Stimulated activated naive CD8-positive, alpha-beta T cell treated with anti-CD3 and anti-CD28 coated beads, Interleukin-15, Interleukin-2, amounts not matched to agents 100 ng/mL and 50 ng/mL, for 24 hours (primary cell): ENCODE measurements at regions not wholly inside any gene's neighbourhood (a gene's known extent, or its start where the extent isn't known, plus 50 kb on each side); places are given as distances from the start of the nearest gene placed in this dataset.
"Not testable (repeated sequence)": the region's sequence is repeated elsewhere in the genome, so short reads cannot be mapped to it uniquely, and the experiment has no call there.

Source experiments
- H3K27ac Mint-ChIP-seq: one replicate; pipeline ENCODE4 v1.8.0; 2021; ENCODE audit warnings: mild to moderate bottlenecking, mixed read lengths
- H3K27me3 Mint-ChIP-seq: one replicate; pipeline ENCODE4 v1.8.0; 2021; ENCODE audit warnings: mixed read lengths
- H3K36me3 Mint-ChIP-seq: one replicate; pipeline ENCODE4 v1.8.0; 2021; ENCODE audit warnings: low read depth, mixed read lengths
- H3K4me1 Mint-ChIP-seq: one replicate; pipeline ENCODE4 v1.8.0; 2021; ENCODE audit warnings: low read depth, mixed read lengths
- H3K4me3 Mint-ChIP-seq: one replicate; pipeline ENCODE4 v1.8.0; 2021; ENCODE audit warnings: mild to moderate bottlenecking, mixed read lengths
- H3K9me3 Mint-ChIP-seq: one replicate; pipeline ENCODE4 v1.8.0; 2021; ENCODE audit warnings: mixed read lengths

DNA sequence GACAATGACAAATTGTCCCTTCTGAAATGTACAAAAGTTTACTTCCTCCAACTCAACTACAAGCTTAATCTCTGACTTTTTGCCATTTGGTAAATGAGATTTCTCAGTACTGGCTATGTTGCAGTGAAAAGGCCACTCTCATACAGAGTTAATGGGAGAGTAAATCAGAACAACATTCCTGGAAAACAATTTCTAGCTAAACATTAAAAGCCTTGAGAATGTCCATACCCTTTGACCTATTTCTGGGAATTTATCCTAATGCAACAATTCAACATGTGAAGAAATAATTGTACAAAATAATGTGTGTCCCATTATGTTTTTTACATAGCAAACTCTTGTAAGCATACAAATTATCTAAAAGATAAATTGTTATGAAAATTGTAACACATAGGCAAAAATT, 56.3 kb upstream of the SPEF2 start:
- H3K4me3 Mint-ChIP-seq = no peak overlapping the region
- peaks cover 5% of the 10 kb centered on the region for H3K36me3 Mint-ChIP-seq
- H3K4me1 Mint-ChIP-seq = no peaks in the 10 kb centered on the region
- H3K27ac Mint-ChIP-seq = no peak overlapping the region
- H3K27me3 Mint-ChIP-seq = no peaks in the 10 kb centered on the region
- H3K9me3 Mint-ChIP-seq = peaks cover 40% of the 10 kb centered on the region

DNA sequence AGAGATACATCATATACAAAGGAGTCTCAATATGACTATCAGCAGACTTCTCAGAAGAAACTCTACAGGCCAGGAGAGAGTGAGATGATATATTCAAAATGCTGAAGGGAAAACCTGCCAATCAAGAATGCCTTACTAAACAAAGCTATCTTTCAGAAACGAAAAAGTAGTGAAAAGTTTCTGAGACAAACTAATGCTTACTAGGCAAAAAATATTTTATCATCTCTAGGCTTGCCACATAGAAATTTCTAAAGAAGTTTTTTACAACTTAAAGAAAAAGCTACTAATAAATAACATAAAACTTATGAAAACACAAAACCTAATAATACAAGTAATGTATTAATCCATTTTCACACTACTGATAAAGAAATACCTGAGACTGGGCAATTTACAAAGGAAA, 59.9 kb upstream of the SPEF2 start:
- no peaks in the 10 kb centered on the region for H3K27me3 Mint-ChIP-seq
- peaks cover 26% of the 10 kb centered on the region for H3K9me3 Mint-ChIP-seq

DNA sequence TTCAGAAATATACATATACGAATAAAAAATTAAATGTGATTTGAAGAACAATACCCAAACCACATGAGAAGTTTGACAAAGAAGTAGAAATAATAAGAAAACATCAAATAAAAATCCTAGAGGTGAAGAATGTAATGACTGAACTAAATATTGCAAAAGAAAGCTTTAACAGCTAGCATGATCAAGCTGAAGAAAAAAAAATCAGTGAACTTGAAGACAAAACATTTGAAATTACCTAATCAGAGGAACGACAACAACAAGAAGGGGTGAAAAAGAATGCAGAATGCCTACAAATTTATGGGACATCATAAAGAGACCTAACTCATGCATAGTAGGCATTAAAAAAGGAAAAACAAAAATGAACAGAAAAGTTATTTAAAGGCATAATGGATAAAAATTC, 60.5 kb upstream of the SPEF2 start:
- Mint-ChIP-seq H3K4me1 (no peaks in the 10 kb centered on the region), H3K36me3 (peaks cover 5% of the 10 kb centered on the region), H3K27ac (no peak overlapping the region), H3K4me3 (no peak overlapping the region), H3K27me3 (no peaks in the 10 kb centered on the region), H3K9me3 (peaks cover 26% of the 10 kb centered on the region)

More for the DNA sequence above, 59.9 kb upstream of the SPEF2 start:
- no peak overlapping the region for H3K4me3 Mint-ChIP-seq
- no peaks in the 10 kb centered on the region for H3K4me1 Mint-ChIP-seq
- no peak overlapping the region for H3K27ac Mint-ChIP-seq
- H3K36me3 Mint-ChIP-seq = peaks cover 5% of the 10 kb centered on the region

- H3K27ac Mint-ChIP-seq = no peak overlapping the region
- H3K4me1 Mint-ChIP-seq = no peaks in the 10 kb centered on the region
- H3K4me3 Mint-ChIP-seq = no peak overlapping the region
- H3K36me3 Mint-ChIP-seq = peaks cover 5% of the 10 kb centered on the region
- H3K9me3 Mint-ChIP-seq = peaks cover 20% of the 10 kb centered on the region
- no peaks in the 10 kb centered on the region for H3K27me3 Mint-ChIP-seq
Observed at GRCh38 chr5:35554016-35554415, 63.6 kb upstream of the SPEF2 start.

DNA sequence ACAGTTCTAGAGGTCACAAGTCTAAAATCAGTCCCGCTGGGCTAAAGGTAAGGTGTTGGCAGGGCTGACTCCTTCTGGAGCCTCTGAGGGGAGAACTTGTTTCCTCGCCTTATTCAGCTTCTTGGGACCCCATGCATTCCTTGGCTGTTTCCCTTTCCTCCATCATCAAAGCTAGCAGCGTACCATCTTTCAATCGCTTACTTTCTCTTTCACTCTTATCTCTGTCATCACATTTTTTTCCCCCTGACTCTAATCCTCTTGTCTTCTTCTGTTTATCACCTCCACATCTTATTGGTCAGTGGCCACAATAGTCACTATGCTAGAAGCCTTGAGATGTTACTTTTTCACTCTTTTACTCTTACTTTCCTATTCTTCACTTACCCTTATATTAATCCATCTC, 72.5 kb upstream of the SPEF2 start:
- Mint-ChIP-seq H3K27me3 (peaks cover 4% of the 10 kb centered on the region), H3K27ac (no peak overlapping the region), H3K36me3 (no peaks in the 10 kb centered on the region), H3K9me3 (peaks cover 4% of the 10 kb centered on the region), H3K4me3 (no peak overlapping the region), H3K4me1 (no peaks in the 10 kb centered on the region)

GRCh38 chr5:35543408-35543807, 74.3 kb upstream of the SPEF2 start:
- Mint-ChIP-seq H3K27me3 (peaks cover 4% of the 10 kb centered on the region), H3K9me3 (peaks cover 4% of the 10 kb centered on the region)

DNA sequence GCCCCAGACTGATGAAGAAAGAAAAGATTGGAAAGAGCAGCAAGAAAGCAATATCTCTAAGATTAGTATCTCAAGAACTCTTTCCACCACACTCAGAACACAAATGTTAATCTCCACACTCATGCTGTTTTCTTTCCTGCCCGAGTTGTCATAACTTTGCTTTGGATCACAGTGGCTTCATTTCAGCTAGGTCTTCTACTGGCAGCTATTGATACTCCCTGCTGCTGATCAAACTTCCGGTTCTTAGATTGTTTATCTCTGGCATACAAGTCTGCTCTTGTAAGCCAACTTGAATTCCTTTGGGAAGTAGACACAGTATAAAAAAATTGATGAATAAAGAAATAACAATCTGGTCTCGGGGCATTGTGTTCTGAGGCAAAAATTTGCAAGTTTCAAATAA, 77.7 kb upstream of the SPEF2 start:
- peaks cover 4% of the 10 kb centered on the region for H3K9me3 Mint-ChIP-seq
- no peak overlapping the region for H3K4me3 Mint-ChIP-seq
- H3K27ac Mint-ChIP-seq = no peak overlapping the region
- peaks cover 4% of the 10 kb centered on the region for H3K27me3 Mint-ChIP-seq
- H3K4me1 Mint-ChIP-seq = no peaks in the 10 kb centered on the region
- no peaks in the 10 kb centered on the region for H3K36me3 Mint-ChIP-seq

More at GRCh38 chr5:35543408-35543807, 74.3 kb upstream of the SPEF2 start:
- no peaks in the 10 kb centered on the region for H3K36me3 Mint-ChIP-seq
- no peak overlapping the region for H3K4me3 Mint-ChIP-seq
- H3K4me1 Mint-ChIP-seq = no peaks in the 10 kb centered on the region
- H3K27ac Mint-ChIP-seq = no peak overlapping the region

DNA sequence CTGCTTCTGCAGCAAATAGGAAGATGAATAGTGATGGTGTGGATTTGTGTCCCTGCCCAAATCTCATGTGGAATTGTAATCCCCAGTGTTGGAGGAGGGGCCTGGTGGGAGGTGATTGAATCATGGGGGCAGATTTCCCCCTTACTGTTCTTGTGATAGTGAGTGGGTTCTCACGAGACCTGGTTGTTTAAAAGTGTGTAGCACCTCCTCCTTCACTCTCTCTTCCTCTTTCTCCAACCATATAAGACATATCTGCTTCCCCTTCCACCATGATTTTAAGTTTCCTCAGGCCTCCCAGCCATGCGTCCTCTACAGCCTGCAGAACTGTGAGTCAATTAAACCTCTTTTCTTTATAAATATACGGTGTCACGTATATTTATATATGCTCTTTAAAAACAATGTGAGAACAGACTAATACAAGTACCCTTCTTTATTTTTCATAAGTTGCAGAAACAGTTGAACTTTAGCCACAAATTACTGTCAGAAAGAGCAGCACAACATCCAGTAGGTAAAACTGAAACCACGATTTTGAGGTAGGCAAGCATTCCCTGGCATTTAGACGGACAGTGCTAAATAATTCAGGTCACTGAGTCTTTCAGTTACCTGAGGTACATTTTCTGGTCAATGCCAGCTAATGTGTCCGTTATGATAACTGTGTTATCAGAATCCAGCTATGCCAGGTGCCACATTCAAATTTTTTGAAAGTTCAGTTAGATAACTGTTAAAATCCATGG, 79.3 kb upstream of the SPEF2 start:
- Mint-ChIP-seq H3K36me3 (no peaks in the 10 kb centered on the region), H3K27ac (no peak overlapping the region), H3K9me3 (peaks cover 4% of the 10 kb centered on the region), H3K4me1 (no peaks in the 10 kb centered on the region), H3K4me3 (no peak overlapping the region), H3K27me3 (peaks cover 4% of the 10 kb centered on the region)

GRCh38 chr5:35533156-35533555, 84.5 kb upstream of the SPEF2 start:
- no peak overlapping the region for H3K27ac Mint-ChIP-seq
- no peaks in the 10 kb centered on the region for H3K27me3 Mint-ChIP-seq
- no peaks in the 10 kb centered on the region for H3K4me1 Mint-ChIP-seq
- no peaks in the 10 kb centered on the region for H3K9me3 Mint-ChIP-seq
- H3K4me3 Mint-ChIP-seq = no peak overlapping the region
- no peaks in the 10 kb centered on the region for H3K36me3 Mint-ChIP-seq

GRCh38 chr5:35531553-35531952, 86.1 kb upstream of the SPEF2 start:
- not testable (repeated sequence) for H3K4me1 Mint-ChIP-seq, H3K36me3 Mint-ChIP-seq, H3K27ac Mint-ChIP-seq, H3K27me3 Mint-ChIP-seq, H3K4me3 Mint-ChIP-seq, H3K9me3 Mint-ChIP-seq

DNA sequence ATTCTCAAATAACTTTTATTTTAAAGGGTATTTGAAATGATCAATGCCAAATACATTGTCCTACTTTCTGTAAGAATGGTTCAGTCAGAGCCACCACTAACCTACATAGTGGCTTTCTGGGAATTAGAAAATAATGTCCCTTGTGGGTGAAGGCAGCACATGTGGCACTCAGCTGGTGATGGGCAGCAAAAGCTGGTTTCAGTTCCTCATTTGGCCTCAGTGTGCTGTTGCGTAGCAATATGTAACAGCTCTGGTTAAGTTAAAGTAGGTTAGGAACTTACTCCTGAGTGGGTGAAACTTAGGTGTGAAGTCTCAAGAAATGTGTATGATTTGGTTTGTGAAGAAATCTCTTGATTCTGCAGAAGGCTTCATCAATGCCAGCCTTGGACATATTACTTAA, 99.6 kb upstream of the SPEF2 start:
- H3K9me3 Mint-ChIP-seq = peaks cover 8% of the 10 kb centered on the region
- no peaks in the 10 kb centered on the region for H3K36me3 Mint-ChIP-seq
- no peak overlapping the region for H3K4me3 Mint-ChIP-seq

GRCh38 chr5:35516271-35516670, 101.4 kb upstream of the SPEF2 start:
- no peak overlapping the region for H3K4me3 Mint-ChIP-seq
- H3K27ac Mint-ChIP-seq = no peak overlapping the region
- H3K9me3 Mint-ChIP-seq = peaks cover 8% of the 10 kb centered on the region
- H3K36me3 Mint-ChIP-seq = no peaks in the 10 kb centered on the region
- H3K27me3 Mint-ChIP-seq = peaks cover 10% of the 10 kb centered on the region
- H3K4me1 Mint-ChIP-seq = no peaks in the 10 kb centered on the region

More for the DNA sequence above, 99.6 kb upstream of the SPEF2 start:
- peaks cover 12% of the 10 kb centered on the region for H3K27me3 Mint-ChIP-seq
- H3K4me1 Mint-ChIP-seq = no peaks in the 10 kb centered on the region
- H3K27ac Mint-ChIP-seq = no peak overlapping the region

- Mint-ChIP-seq H3K27me3 (peaks cover 4% of the 10 kb centered on the region), H3K4me1 (no peaks in the 10 kb centered on the region), H3K27ac (no peak overlapping the region), H3K9me3 (peaks cover 8% of the 10 kb centered on the region), H3K36me3 (no peaks in the 10 kb centered on the region), H3K4me3 (no peak overlapping the region)
Observed at GRCh38 chr5:35513612-35514011, 104.1 kb upstream of the SPEF2 start.

DNA sequence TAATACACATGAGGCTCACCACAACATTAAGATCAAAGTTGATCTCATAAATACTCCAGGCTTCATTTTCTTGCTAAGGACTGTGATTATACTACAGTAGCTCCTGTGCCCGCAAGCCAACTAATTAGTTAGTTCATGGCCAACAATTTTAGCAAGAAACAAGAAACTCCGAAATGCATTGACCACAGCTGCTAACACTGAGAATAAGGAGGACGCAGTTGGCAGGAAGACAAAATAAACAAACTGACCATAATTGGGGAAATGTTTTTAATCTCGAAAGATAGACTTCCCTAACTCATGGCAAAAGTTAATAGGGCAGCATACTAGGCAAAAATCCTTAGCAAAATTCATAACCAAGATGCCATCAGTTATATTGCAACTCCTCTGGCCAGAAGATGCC, 115.5 kb upstream of the SPEF2 start:
- Mint-ChIP-seq H3K4me1 (no peaks in the 10 kb centered on the region), H3K4me3 (no peak overlapping the region), H3K27me3 (no peaks in the 10 kb centered on the region), H3K36me3 (no peaks in the 10 kb centered on the region), H3K27ac (no peak overlapping the region), H3K9me3 (peaks cover 19% of the 10 kb centered on the region)

GRCh38 chr5:35488791-35489190, 128.9 kb upstream of the SPEF2 start:
- H3K36me3 Mint-ChIP-seq = no peaks in the 10 kb centered on the region
- no peak overlapping the region for H3K4me3 Mint-ChIP-seq
- no peaks in the 10 kb centered on the region for H3K4me1 Mint-ChIP-seq
- peaks cover 4% of the 10 kb centered on the region for H3K27me3 Mint-ChIP-seq
- no peaks in the 10 kb centered on the region for H3K9me3 Mint-ChIP-seq
- H3K27ac Mint-ChIP-seq = no peak overlapping the region

- no peaks in the 10 kb centered on the region for H3K4me1 Mint-ChIP-seq
- no peak overlapping the region for H3K27ac Mint-ChIP-seq
- H3K27me3 Mint-ChIP-seq = no peaks in the 10 kb centered on the region
- no peaks in the 10 kb centered on the region for H3K36me3 Mint-ChIP-seq
- H3K4me3 Mint-ChIP-seq = no peak overlapping the region
- H3K9me3 Mint-ChIP-seq = no peaks in the 10 kb centered on the region
Observed at GRCh38 chr5:35488055-35488454, 129.6 kb upstream of the SPEF2 start.
